GM18520 (cell line): ENCODE measurements at regions not wholly inside any gene's neighbourhood (a gene's known extent, or its start where the extent isn't known, plus 50 kb on each side); places are given as distances from the start of the nearest gene placed in this dataset.

Experiments
- ATAC-seq: cut with Tn5 transposase; IDR thresholded peaks from one replicate; pipeline ENCODE4 v1.9.1; 2021; ENCODE audit not compliant: unreplicated experiment

DNA sequence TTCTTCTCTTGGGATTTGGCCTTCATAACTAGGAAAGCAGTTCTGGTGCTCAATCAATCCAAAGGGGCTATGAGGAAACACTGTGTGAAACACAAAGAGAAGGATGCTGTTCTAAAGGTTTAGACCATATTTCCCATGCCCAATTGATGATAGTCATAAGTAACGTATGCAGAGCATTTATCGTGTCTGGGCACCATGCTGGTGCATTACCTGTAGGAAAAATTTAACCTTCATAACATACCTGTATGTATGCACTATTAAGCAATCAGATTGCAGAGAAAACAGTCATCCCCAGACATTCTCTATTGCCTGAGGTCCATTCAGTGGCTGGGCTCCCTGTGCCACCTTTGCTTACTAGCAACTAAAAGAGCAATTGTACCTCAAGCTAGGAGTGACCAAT, 381.4 kb downstream of the PLPP3 start:
- ATAC-seq, result no peak

DNA sequence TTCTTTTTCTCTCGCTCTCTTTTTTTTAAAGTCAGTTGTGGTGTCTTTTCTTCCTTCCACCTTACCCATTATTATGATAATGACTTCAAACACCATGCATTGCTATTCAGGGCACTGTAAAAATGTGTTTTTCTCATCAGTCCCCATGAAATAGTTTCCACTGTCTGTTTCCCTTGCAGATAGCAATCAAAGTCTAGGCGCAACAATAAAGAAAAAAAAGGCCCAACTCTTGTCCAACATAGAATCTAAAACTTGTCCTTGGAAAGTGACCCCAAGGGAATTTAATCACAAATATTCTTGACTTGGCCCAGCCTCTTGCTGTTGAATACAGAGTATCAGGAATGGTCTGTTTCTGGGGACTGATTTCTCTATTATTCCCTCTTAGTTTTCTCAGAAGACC, 382.5 kb downstream of the PLPP3 start:
- no peak for ATAC-seq

DNA sequence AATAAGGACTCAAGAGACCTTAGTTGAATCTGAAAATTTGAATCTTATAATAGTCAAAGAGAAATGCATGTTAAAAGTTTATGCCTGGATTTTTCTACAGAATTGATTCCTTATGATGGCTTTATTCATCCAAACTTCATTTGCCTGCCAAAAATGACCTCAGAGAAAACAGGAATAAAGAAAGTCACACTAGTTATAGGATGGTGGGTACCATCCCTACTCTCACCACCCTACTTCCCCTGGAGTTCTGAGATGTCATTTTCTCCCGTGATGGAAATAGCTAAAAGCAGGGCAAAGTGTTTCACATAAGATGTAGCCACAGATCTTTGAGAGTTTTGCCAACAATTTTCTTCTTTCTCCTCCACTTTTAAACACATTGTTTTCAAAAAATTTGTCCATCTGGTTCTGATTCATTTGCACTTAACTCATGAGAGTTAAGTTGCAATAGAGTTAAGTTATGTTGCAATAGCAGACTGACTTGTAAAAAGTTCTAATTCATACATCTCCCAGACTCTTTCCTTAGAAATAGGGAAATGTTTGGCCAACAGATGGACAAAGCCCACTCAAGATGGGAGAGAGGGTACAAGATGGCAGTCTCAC, 384.6 kb downstream of the PLPP3 start:
- ATAC-seq, result no peak

DNA sequence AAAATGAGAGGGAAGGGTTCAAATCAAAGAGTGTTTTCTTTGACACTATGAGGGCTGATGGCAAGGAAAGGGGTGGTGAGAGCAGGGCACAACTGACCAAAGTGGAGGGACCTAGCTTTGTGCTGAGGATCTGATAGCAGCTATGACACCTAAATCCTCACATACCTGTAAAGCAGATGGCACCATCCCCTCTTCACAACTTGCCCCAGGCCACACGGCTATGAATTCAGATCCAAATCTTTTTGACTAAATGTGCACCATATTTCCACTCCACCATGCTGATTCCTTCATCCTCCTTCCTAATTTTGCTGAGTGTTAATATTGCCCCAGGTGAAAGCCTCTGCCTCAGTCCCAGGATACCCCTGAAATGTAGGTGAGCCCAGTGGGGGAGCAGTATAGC, 385.7 kb downstream of the PLPP3 start:
- ATAC-seq, result no peak

DNA sequence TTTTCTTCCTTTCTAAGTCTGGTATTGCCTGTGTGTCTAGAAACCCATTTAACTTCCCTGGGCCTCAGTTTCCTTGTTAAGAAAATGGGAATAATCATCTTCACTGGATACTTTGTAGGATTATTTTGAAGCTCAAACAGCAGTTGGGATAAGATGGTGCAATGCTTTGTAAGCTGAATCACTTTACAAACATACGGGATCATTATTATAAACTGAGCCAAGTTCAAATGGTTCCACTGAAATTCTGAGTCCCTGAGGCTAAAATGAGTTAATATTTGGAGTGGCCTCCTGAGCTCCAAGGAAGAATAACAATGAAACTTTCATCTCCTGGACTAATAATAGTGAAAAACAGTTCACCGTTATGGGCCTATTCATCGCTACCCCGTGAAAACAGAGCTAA, 388.0 kb downstream of the PLPP3 start:
- ATAC-seq, result no peak

DNA sequence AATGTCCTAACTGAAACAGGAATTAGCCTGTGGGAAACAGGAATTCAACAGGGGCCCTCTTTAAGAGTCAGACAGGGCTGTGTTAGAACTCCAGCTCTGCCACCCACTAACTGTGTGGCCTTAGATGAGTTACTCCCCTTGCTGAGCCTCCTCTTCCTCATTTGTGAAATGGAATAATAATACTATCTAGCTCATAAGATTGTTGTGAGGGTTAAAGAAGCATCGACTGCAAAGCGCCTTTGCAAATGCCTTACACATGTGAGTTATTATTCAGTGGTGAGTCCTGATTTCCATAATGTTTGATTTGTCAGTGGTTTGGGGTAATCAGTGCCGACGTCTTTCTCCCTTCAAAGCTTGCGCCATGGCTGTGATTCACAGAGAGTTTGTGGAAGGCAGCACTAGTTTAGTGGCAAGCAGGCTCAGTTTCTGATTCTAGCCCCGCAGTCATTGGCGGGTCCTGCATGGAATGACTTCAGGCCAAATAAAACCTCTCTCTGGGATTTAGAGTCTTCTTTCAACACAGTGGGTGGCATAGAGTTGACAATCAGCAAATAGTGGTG, 388.5 kb downstream of the PLPP3 start:
- no peak for ATAC-seq

DNA sequence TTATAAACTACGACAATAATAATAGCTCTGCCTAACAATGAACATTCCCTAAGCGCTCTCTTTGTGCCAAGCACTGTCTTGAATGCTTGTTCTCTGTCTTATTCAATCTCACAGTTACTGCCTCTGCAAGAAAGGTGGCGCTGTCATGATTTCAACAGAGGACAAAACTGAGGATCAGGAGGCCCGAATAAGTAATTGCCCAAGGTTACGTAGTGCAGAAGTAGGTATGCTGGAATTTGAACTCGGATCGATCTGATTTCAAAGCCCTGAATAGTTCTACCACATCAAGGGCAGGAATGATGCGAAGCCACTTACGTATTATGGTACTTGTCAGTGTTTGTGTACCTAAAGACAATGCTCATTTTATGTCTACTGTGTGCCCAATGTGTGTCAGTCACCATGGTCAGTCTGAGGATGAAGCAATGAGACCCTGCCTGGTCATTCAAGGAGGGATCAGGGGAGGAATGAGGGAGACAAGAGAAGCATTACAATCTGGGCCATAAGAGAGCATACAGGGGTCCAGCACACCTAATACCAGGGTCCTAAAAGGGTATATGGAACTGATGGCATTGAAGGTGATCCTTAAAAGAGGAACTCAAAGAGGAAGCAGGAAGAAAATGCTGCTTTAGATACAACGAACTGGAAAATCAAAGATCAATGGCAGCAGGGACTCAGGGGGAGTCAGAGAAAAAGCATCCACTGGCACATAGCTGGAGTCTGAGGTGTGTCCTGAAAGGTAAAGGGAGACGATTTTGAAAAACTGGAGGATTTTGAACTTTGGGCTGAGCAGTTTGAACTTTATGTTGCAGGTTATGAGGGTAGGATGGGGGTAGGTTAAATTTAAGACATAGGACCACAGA, 389.2 kb downstream of the PLPP3 start:
- ATAC-seq, result no peak

DNA sequence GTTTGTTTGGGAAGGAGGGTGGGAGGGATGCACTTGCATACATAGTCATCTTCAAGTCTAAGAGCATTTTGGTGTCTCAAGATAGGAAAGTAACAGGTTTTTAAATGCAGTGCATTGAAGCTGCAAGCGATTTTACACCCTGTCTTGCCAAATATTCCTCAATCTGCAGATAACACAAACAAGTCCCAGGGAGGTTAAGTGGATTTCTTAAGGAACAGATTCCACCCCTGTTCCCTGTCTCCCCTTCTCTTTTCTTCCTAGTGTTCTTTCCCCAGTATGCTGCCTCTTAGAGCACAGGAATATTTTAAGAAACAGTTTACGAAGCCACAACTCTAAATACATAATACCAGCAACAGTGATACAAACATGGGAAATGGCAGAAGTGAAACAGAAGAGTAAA, 389.9 kb downstream of the PLPP3 start:
- ATAC-seq, result no peak

DNA sequence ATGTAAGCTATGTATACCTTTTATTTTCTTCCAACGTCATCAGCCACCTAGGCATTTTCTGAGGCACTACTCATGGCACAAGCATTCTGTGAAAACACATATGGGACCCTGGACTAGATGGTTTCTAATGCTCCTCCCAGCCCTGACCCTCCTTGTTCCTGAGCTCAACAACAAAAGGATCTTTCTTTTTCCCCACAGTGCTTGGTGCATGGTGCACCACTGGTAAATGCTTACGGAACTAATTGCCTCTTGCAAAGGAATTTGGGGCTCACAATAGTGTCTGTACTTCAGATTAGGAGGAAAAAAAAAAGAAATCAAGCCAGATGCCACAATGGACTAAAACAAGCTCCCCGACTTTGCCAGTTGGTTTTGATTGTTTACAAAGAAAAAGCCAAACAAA, 390.5 kb downstream of the PLPP3 start:
- no peak for ATAC-seq

DNA sequence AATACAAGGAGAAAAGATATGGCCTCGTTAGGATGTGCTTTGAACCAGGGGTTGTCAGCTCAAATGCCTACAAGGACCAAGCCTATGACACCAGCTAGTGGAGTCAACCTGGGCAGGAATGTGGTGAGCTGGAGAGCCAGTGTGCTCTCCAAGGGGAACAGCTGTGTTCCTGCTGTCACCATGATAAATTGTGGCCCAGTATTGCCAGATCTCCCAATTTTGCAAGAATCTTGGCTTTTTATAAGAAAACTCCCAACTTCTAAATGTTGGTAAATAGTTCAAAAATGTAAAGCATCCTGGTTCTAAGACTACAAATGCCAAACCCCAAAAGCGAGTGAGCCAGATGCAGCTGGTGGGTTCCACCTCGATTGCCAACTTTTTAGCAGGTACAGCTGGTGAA, 391.1 kb downstream of the PLPP3 start:
- ATAC-seq, result no peak

DNA sequence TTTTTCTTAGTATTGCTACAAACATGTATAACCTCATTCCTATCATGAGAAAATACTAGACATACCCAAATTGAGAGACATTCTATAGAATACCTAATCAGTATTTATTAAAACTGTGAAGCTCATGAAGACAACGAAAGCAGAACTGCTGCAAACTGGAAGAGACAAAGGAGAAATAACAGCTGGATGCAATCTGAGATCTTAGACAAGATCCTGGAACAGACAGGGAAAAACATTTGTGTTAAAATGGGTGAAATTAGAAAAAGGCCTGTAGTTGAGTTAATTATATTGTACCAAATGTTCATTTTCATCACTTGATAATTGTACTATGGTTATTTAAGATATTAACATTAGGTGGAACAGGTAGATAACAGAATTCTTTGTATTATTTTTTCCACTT, 392.0 kb downstream of the PLPP3 start:
- ATAC-seq, result no peak

DNA sequence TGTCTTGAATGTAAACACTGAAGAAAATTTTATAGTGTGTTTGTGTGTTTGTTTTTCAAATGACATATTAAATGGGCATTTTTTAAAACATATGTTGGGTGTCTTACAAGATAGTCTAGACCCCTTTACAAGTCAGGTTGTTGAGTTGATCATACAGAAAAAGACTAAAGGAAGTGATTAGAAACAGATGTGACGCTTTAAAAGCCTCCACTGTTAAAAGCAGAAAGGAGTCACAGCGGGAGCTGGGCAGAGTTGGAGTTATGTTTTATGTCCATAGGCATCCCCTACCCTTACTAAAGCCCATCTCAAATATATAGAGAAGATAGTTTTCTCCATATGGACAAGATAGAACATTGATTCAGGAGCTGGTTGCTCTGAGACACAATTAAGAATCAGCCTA, 393.9 kb downstream of the PLPP3 start:
- no peak for ATAC-seq

DNA sequence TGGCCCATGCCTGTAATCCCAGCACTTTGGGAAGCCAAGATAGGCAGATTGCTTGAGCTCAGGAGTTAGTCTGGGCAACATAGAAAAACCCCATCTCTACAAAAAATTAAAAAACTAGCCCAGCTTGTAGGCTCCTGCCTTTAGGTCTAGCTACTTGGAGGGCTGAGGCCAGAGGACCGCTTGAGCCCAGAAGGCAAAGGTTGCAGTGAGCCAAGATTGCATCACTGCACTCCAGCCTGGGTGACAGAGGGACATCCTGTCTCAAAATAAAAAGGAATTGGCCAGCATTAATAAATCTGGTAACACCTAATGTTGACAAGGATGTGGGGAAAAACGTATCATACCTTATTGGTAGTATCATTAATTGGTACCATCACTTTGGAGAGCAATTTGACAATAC, 396.2 kb downstream of the PLPP3 start:
- no peak for ATAC-seq

DNA sequence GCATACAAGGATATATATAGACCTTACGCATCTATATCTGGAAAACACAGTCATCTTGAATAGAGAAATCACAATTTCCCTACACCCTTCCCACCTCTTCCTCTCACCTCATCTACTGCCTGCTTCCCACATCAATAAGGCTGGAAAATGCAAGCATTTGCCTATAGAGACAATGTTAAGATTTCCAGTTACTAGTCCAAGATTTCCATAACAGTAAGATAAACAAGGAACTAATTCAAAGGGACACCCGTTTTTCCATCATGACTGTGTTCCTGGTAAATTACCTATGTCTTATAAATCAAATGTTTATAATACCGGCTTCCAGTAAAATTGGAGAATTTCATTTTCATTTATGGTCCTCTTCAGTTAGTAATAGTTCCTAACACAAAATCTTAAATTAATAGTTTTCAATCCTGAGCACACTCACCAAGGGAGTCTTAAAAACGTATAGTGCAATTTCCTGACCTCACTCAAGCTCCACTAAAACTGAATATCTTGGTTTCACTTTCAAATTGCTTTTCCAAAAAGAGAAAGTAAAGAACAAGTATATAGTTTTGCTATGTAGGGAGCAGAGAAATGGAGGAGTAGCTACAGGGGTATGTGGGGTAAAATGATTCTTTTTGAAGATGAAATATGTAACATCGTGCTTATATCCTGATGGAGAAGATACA, 398.7 kb downstream of the PLPP3 start:
- no peak for ATAC-seq

DNA sequence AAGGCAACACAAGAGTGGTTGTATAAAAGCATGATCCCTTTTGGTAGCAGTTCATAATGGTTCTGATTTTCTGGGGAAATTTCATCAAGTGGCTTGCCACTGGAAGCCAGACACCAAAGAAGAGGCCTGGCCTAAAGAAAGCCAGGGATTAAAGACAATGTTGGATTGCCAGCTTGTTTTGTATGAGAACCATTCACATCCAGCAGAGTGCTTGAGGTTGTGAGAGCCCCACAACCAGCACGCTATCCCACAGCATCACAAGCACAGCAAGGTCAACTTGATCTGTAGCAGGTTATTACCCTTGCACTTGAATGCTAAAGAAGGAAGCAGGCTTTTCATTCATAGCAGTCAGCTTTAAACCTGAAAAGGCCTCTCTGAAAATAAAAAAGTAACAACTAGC, 399.8 kb downstream of the PLPP3 start:
- ATAC-seq, result no peak

DNA sequence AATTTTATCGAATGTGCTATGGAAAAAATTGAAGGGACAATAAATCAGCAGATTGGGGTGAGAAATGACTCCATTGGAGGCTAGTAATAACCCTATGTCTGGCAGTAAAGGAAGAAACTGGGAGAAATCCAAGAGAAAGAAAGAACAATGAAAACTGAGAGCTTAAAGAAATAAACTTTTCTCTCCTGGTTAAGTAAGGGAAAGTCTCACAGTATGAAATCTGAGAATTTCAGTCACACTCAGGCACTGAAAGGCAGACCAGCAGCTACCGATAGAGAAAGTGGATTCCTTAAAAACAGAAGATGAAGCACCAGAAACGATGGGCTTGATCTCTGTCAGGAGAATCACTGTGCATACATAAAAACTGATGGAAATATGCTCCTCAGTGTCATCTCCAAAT, 404.2 kb downstream of the PLPP3 start:
- no peak for ATAC-seq

DNA sequence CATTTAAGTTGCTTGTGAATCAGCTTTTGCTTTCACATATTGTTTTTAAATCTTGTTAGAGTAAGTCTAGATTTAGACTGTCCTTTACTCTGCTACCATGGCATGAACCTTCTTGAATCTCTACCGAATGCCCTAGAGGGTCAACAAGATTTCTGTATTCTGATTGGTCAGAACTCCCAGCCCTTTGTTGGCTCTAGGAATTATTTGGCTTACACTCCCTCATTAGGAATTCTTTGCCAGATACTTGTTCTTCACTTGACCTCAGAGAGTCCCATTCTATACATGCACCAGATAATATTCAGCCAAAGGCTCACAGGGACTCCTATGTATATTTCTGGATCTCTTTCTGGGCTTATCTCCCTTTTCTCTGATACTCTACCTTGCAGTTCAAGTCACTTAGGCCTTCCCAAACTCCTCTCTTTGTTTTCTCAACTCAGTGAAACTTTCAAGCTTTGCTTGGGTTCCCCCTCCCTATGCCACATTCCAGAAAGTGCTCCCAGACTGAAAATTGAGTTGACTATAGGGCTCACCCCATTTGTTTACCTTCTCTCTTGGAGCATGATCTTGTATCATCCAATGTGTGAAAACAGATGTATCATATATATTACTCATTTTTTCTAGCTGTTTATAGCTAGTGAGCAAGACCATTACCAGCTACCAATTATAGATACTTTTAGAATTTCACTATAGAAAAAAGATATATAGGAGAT, 405.0 kb downstream of the PLPP3 start:
- no peak for ATAC-seq

DNA sequence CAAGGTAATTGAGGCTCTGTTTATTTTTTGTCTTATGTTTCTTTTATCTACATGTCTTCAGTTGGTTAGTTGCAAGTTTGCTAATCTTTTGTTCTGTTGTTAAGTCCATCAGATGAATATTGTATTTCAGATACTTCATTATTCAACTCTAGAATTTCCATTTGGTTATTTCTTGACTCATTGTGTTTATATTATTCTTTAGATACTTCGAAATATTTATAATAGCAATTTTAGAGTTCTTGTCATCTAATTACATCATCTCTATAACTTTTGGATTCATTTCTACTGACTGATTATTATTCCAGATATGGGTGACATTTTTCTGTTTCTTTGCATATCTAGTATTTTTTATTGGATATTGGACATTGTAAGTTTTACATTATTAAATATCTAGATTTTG, 405.6 kb downstream of the PLPP3 start:
- no peak for ATAC-seq

DNA sequence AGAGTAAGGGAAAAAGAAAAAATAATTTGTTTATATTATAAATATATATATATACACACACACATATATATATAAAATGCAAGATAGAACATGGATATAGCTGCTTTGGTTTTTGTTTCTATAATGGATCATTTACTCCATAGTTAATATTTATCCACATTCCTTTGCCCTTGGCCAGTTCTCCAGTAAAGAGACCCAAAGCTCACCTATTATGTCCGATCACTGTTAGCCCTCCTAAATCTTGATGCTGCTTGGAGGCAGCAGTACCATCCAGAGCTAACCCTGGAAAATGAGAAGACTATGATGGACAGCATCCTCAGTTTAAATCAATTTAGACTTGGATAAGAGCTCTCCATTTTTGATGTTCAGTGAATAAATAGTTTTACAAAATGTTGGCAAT, 407.7 kb downstream of the PLPP3 start:
- no peak for ATAC-seq

DNA sequence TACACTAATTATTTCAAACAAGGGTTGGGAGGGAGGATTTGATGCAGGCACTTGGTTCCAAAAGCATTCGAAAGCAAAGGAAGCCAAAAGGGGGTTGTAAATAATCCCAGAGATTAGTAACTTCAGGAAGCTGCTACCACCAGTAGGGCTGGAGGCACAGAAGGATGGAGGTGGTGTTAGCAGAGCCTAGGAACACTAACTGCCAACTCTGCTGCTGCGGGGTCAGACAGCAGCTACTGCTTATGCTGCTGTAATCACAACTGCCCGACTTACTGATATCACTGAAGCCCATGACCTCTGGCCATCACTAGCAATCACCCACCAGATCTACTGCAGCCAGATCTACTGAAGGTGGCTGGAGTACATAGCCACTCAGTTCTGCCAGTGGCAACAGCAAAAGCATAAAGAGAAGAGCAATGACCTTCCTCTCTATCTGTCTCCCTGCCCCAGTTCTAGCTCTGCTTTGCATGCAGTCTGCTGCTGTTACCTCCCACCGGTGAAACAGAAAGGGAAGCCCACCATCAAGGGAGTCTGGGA, 408.5 kb downstream of the PLPP3 start:
- no peak for ATAC-seq

DNA sequence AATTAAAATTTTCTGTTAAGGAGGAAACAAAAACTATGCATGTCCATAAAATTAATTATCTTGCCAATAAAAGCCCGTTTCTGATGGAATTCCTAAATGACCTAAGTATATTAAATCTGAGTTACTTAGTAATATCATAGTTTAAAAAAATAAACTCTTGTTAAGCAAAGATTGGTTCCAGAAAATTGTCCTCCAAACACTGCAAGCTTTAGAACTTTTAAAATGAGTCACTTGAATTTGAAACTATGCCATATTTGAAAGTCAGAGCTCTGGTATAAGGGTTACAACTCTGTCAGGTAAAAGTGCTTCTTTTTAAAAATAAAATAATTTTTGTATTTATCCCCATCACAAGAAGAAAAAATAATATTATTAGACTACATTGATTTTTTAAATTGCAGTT, 409.5 kb downstream of the PLPP3 start:
- ATAC-seq, result no peak
